H1 (cell line): ENCODE measurements at regions not wholly inside any gene's neighbourhood (a gene's known extent, or its start where the extent isn't known, plus 50 kb on each side); places are given as distances from the start of the nearest gene placed in this dataset.

Experiments
- CTCF ChIA-PET: fragments of 300-600 bp; sonication (Branson Sonifier 250); formaldehyde crosslinking; loops from one replicate; lab custom pipeline; 2021; ENCODE audit not compliant: partially characterized antibody; lab: Charles Lee
- POLR2A ChIA-PET: fragments of 300-600 bp; sonication (Branson Sonifier 250); formaldehyde crosslinking; loops from one replicate; lab custom pipeline; 2021; ENCODE audit warnings: inconsistent platforms; ENCODE audit not compliant: partially characterized antibody; lab: Charles Lee
- DNase-seq, 2 experiments: peaks; one replicate each; pipeline versions ENCODE4 v3.0.0 to v3.0.0-alpha.2; 2010 to 2022; ENCODE audit warnings: low spot score in 2 of 2, low read depth in 1 of 2, mixed read lengths in 1 of 2
- FAIRE-seq: peaks from 2 replicates; lab custom pipeline; 2011; peaks lifted over from hg19 to GRCh38; lab: Jason Lieb, UNC
- H2AFZ ChIP-seq: 2 replicates; pipeline ENCODE4 v1.8.1; 2012; ENCODE audit warnings: low read length, inconsistent platforms
- H2AK5ac ChIP-seq: 2 replicates; pipeline ENCODE4 v1.6.1; 2013; ENCODE audit warnings: low read depth, low read length
- H2BK120ac ChIP-seq: replicated peaks from 2 replicates; pipeline ENCODE3; 2013; ENCODE audit warnings: low read depth, low read length, inconsistent platforms
- H2BK12ac ChIP-seq: 2 replicates; pipeline ENCODE4 v1.6.1; 2013; ENCODE audit warnings: low read depth, low read length
- H2BK15ac ChIP-seq: 2 replicates; pipeline ENCODE4 v1.6.1; 2013; ENCODE audit warnings: low read length
- H2BK20ac ChIP-seq: 2 replicates; pipeline ENCODE4 v1.6.1; 2013; ENCODE audit warnings: low read length
- H2BK5ac ChIP-seq: 2 replicates; pipeline ENCODE4 v1.6.1; 2013; ENCODE audit warnings: low read depth, low read length
- H3K14ac ChIP-seq: 2 replicates; pipeline ENCODE4 v1.6.1; 2013; ENCODE audit warnings: inconsistent platforms; ENCODE audit not compliant: insufficient read length
- H3K18ac ChIP-seq: 2 replicates; pipeline ENCODE4 v1.6.1; 2013; ENCODE audit warnings: low read length; ENCODE audit errors: extremely low read depth
- H3K23ac ChIP-seq: 2 replicates; pipeline ENCODE4 v1.6.1; 2013; ENCODE audit warnings: inconsistent platforms; ENCODE audit not compliant: insufficient read length
- H3K23me2 ChIP-seq: 2 replicates; pipeline ENCODE4 v1.6.1; 2013; ENCODE audit warnings: low read depth, low read length
- H3K27ac ChIP-seq: 2 replicates; pipeline ENCODE4 v1.6.1; 2011; ENCODE audit warnings: low read depth, low read length, inconsistent platforms
- H3K27me3 ChIP-seq, 4 experiments: replicated peaks in 1 of 4; 1 replicate in 1 of 4; 2 replicates in 3 of 4; pipeline versions ENCODE4 v1.6.1 to v1.8.1; 2011 to 2013; ENCODE audit warnings: low read length in 3 of 4, mild to moderate bottlenecking in 3 of 4, inconsistent platforms in 2 of 4, mixed read lengths in 2 of 4, moderate library complexity in 1 of 4; ENCODE audit not compliant: control insufficient read depth in 3 of 4, insufficient read depth in 3 of 4; ENCODE audit errors: extremely low read depth in 1 of 4
- H3K36me3 ChIP-seq, 4 experiments: 2 replicates each; pipeline versions ENCODE4 v1.6.1 to v1.8.1; 2011 to 2013; ENCODE audit warnings: mild to moderate bottlenecking in 4 of 4, low read length in 3 of 4, moderate library complexity in 2 of 4, control low read depth in 1 of 4, inconsistent platforms in 1 of 4; ENCODE audit not compliant: insufficient read depth in 4 of 4, control insufficient read depth in 2 of 4
- H3K4ac ChIP-seq: replicated peaks from 2 replicates; pipeline ENCODE3; 2013; ENCODE audit warnings: low read length, low read depth, mixed read lengths, inconsistent platforms; ENCODE audit not compliant: insufficient read length
- H3K4me1 ChIP-seq, 4 experiments: replicated peaks in 1 of 4; 1 replicate in 1 of 4; 2 replicates in 3 of 4; pipeline versions ENCODE4 v1.6.1 to v1.8.1; 2011 to 2013; ENCODE audit warnings: low read length in 3 of 4, inconsistent platforms in 2 of 4, mixed read lengths in 1 of 4; ENCODE audit not compliant: insufficient read depth in 4 of 4, control insufficient read depth in 3 of 4
- H3K4me2 ChIP-seq, 2 experiments: 2 replicates each; pipeline versions ENCODE4 v1.6.1 to v1.8.1; 2011 to 2013; ENCODE audit warnings: low read depth in 2 of 2, low read length in 2 of 2, control low read depth in 1 of 2, inconsistent platforms in 1 of 2, mild to moderate bottlenecking in 1 of 2; ENCODE audit not compliant: insufficient read depth in 1 of 2
- H3K4me3 ChIP-seq, 4 experiments: fragments of 200-600, 300-600 bp in 1 of 4; sonication (generic), shearing (Covaris generic), sonication (Bioruptor Twin) in 1 of 4; 2 replicates each; pipeline versions ENCODE4 v1.5.1 to v1.8.1; 2011 to 2016; ENCODE audit warnings: low read length in 4 of 4, low read depth in 3 of 4, control low read depth in 2 of 4, inconsistent platforms in 2 of 4, mild to moderate bottlenecking in 2 of 4, mixed read lengths in 1 of 4, moderate library complexity in 1 of 4; ENCODE audit not compliant: insufficient read depth in 2 of 4; ENCODE audit errors: extremely low read depth in 1 of 4
- H3K56ac ChIP-seq: replicated peaks from 2 replicates; pipeline ENCODE3; 2013; ENCODE audit warnings: low read depth, mild to moderate bottlenecking, mixed read lengths, low read length, inconsistent platforms; ENCODE audit not compliant: insufficient read length
- H3K79me1 ChIP-seq: 2 replicates; pipeline ENCODE4 v1.6.1; 2013; ENCODE audit warnings: low read depth, low read length, control low read depth
- H3K79me2 ChIP-seq, 2 experiments: 2 replicates each; pipeline versions ENCODE4 v1.6.1 to v1.8.1; 2012 to 2013; ENCODE audit warnings: low read length in 2 of 2, mild to moderate bottlenecking in 2 of 2, inconsistent platforms in 1 of 2; ENCODE audit not compliant: insufficient read depth in 2 of 2, control insufficient read depth in 1 of 2
- H3K9ac ChIP-seq, 4 experiments: replicated peaks in 1 of 4; 1 replicate in 1 of 4; 2 replicates in 3 of 4; pipeline versions ENCODE4 v1.6.1 to v1.8.1; 2011 to 2013; ENCODE audit warnings: low read depth in 3 of 4, low read length in 3 of 4, control low read depth in 2 of 4, mild to moderate bottlenecking in 2 of 4, moderate library complexity in 2 of 4, inconsistent platforms in 1 of 4; ENCODE audit errors: extremely low read depth in 1 of 4
- H3K9me3 ChIP-seq, 2 experiments: 2 replicates each; pipeline versions ENCODE4 v1.6.1 to v1.8.1; 2012 to 2013; ENCODE audit warnings: mild to moderate bottlenecking in 2 of 2, moderate library complexity in 2 of 2, control low read depth in 1 of 2, inconsistent platforms in 1 of 2, low read depth in 1 of 2, low read length in 1 of 2, mixed read lengths in 1 of 2; ENCODE audit not compliant: insufficient read depth in 2 of 2
- H4K20me1 ChIP-seq, 2 experiments: replicated peaks in 1 of 2; 2 replicates each; pipeline versions ENCODE3 to v1.8.1; 2011 to 2013; ENCODE audit warnings: inconsistent platforms in 2 of 2, low read length in 2 of 2, mild to moderate bottlenecking in 1 of 2; ENCODE audit not compliant: insufficient read depth in 2 of 2, control insufficient read depth in 1 of 2
- H4K5ac ChIP-seq: 2 replicates; pipeline ENCODE4 v1.6.1; 2013; ENCODE audit warnings: low read length, low read depth, mixed read lengths, inconsistent platforms; ENCODE audit not compliant: insufficient read length
- H4K8ac ChIP-seq: 2 replicates; pipeline ENCODE4 v1.8.0; 2013; ENCODE audit warnings: mild to moderate bottlenecking, moderate library complexity, low read length, inconsistent platforms; ENCODE audit not compliant: insufficient read depth; ENCODE audit errors: extremely low read depth
- H4K91ac ChIP-seq: replicated peaks from 2 replicates; pipeline ENCODE3; 2013; ENCODE audit warnings: low read length, mixed read lengths, inconsistent platforms; ENCODE audit not compliant: insufficient read length
- CTCF ChIP-seq, 3 experiments: IDR thresholded peaks; 1 replicate in 2 of 3; 2 replicates in 1 of 3; pipeline versions ENCODE4 v1.5.1 to v1.6.1; 2011; ENCODE audit warnings: low read length in 3 of 3, mild to moderate bottlenecking in 3 of 3, inconsistent platforms in 2 of 3, low read depth in 1 of 3, moderate library complexity in 1 of 3; ENCODE audit not compliant: insufficient read depth in 1 of 3; ENCODE audit errors: control extremely low read depth in 1 of 3
- JUND ChIP-seq: IDR thresholded peaks from 2 replicates; pipeline ENCODE4 v1.6.1; 2011; ENCODE audit warnings: mild to moderate bottlenecking, improper control_type of control experiment, low read length
- POLR2A ChIP-seq, 2 experiments: IDR thresholded peaks; 1 replicate in 1 of 2; 2 replicates in 1 of 2; pipeline ENCODE4 v1.6.1; 2011; ENCODE audit warnings: low read depth in 2 of 2, low read length in 2 of 2, mild to moderate bottlenecking in 2 of 2; ENCODE audit errors: control extremely low read depth in 1 of 2
- POLR2AphosphoS5 ChIP-seq: IDR thresholded peaks from 2 replicates; pipeline ENCODE4 v1.6.1; 2011; ENCODE audit warnings: low read depth, low read length
- RAD21 ChIP-seq, 2 experiments: IDR thresholded peaks in 1 of 2; conservative IDR thresholded peaks in 1 of 2; 2 replicates each; pipeline ENCODE4 v1.6.1; 2011; ENCODE audit warnings: low read depth in 2 of 2, low read length in 2 of 2, improper control_type of control experiment in 1 of 2, inconsistent platforms in 1 of 2, mild to moderate bottlenecking in 1 of 2, moderate library complexity in 1 of 2
- RNF2 ChIP-seq: fragments of 200-900, 300-1000 bp; sonication (generic); IDR thresholded peaks from 2 replicates; pipeline ENCODE4 v1.7.1; 2016; ENCODE audit warnings: borderline replicate concordance, low read depth, mild to moderate bottlenecking, antibody characterized with exemption, low read length; ENCODE audit not compliant: poor library complexity, severe bottlenecking; ENCODE audit errors: missing control alignments
- WGBS, 2 experiments: shearing (Covaris generic) in 1 of 2; methylation state at CpG; one replicate each; pipeline versions ENCODE4 v1.1.6 to v1.1.7; 2013 to 2015; ENCODE audit warnings: low lambda C conversion rate in 2 of 2, mixed read lengths in 2 of 2, inconsistent platforms in 1 of 2, low coverage in 1 of 2, missing lambda C conversion rate in 1 of 2; ENCODE audit not compliant: insufficient replicate concordance in 2 of 2, insufficient coverage in 1 of 2, insufficient read length in 1 of 2; ENCODE audit errors: extremely low coverage in 1 of 2, missing lambda C conversion rate in 1 of 2; 5-methylcytosine and 5-hydroxymethylcytosine counted together

GRCh38 chr1:30569384-30569783 is 154.0 kb downstream of the MATN1 start:
- WGBS, 2 experiments: 87% methylated on average over 3 of the region's 3 CpGs; no CpG with 5 or more reads in 1 of the 2 experiments
- Histone ChIP-seq H3K4ac (no peak overlapping the region), H2BK15ac (no peak overlapping the region), H2BK20ac (no peak overlapping the region), H3K4me2 (no peak overlapping the region), H3K23ac (no peak overlapping the region), H2BK5ac (no peak overlapping the region), H3K27ac (no peak overlapping the region)
- no peak for TF ChIP-seq JUND
- TF ChIP-seq POLR2AphosphoS5: no peak
- no peak for TF ChIP-seq POLR2A (IDR thresholded peaks at IDR 0.05; ENCODE audit: control extremely low read depth in 1 of 2, low read depth in 2 of 2, low read length in 2 of 2)
- peak in 1 of 2 experiments; percentile 23; a peak in 1 of 4 replicates for TF ChIP-seq RAD21 (IDR thresholded peaks at IDR 0.05 in 1 of 2, conservative IDR thresholded peaks at IDR 0.05 in 1 of 2; ENCODE audit: low read depth in 2 of 2, low read length in 2 of 2)
- peak in 1 of 3 experiments; percentile 31; a peak in 1 of 4 replicates for TF ChIP-seq CTCF (IDR thresholded peaks at IDR 0.05; ENCODE audit: control extremely low read depth in 1 of 3, insufficient read depth in 1 of 3, low read depth in 1 of 3, low read length in 3 of 3)
- no peak for TF ChIP-seq RNF2
- TF ChIP-seq, all 59 proteins: peak for 2
- peak; percentile 76 for FAIRE-seq
- H3K79me1 ChIP-seq: no peaks in the 10 kb centered on the region
- no peak overlapping the region for H3K9ac ChIP-seq
- H3K9me3 ChIP-seq: no peaks in the 10 kb centered on the region
- no peak overlapping the region for H3K4me3 ChIP-seq
- CTCF ChIA-PET: interaction anchor here (0.6 to 1.0 kb wide), 7 partner anchors 14 to 595 kb away, joined by 3 to 4 read pairs (median 3); no protein-coding TSS in a partner anchor
- no peak overlapping the region for H3K56ac ChIP-seq
- no peaks in the 10 kb centered on the region for H3K79me2 ChIP-seq
- H4K20me1 ChIP-seq: no peaks in the 10 kb centered on the region
- H2AFZ ChIP-seq: no peak overlapping the region
- DNase-seq: no peak
- H2AK5ac ChIP-seq: no peak overlapping the region
- H3K36me3 ChIP-seq: no peaks in the 10 kb centered on the region
- H3K14ac ChIP-seq: no peak overlapping the region
- H3K18ac ChIP-seq: no peak overlapping the region
- no peak overlapping the region for H4K91ac ChIP-seq
- no peaks in the 10 kb centered on the region for H3K27me3 ChIP-seq
- no peaks in the 10 kb centered on the region for H3K4me1 ChIP-seq
- H4K8ac ChIP-seq: no peak overlapping the region
- no peak overlapping the region for H4K5ac ChIP-seq
- H3K23me2 ChIP-seq: no peaks in the 10 kb centered on the region
- H2BK120ac ChIP-seq: no peak overlapping the region
- no peak overlapping the region for H2BK12ac ChIP-seq
- POLR2A ChIA-PET: no interaction called here
